ENCODE measurements at regions not wholly inside any gene's neighbourhood (a gene's known extent, or its start where the extent isn't known, plus 50 kb on each side); places are given as distances from the start of the nearest gene placed in this dataset.

DNA sequence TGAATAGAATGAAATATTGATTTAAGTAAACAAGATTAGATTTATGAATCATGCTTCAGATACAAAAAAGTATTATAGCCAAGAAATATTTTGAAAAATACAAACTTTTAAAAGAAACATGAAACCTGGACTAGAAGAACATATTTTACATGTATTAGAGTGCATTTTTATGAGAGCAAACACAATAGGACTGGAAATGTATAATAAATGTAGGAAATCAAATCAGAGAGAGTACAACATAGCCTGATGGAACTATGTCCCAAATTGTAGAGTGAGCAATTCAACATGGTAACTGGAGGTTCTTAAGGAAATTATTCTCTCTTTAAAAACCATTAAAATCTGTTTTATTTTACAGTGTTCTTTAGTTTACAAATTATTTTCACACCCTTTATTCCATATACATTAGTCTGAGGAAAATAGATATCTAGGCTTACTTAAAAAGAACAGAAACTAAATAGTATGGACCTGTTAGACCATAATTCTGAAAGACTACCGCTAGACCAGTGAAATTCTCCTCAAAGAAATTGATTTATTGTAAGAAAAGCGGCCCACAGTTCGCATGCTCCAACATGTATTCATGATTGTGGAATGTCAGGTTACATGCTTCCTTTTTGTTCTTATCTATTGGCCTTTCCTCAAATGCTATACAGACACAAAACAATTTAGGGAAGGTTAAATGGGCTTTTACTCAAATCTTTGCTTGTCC, 1526.5 kb upstream of the SLC10A2 start:
- Histone ChIP-seq H3K27ac (ENCODE audit: low read depth, low read length) (no peak overlapping the region), H3K23ac (ENCODE audit: insufficient read length) (no peak overlapping the region), H3K79me2 (ENCODE audit: control insufficient read depth in 1 of 2, insufficient read depth in 2 of 2, low read length in 2 of 2) (no peaks in the 10 kb centered on the region), H3K9me3 (ENCODE audit: insufficient read depth in 2 of 2, low read depth in 1 of 2, low read length in 1 of 2) (no peaks in the 10 kb centered on the region), H4K91ac (replicated peaks; ENCODE audit: insufficient read length, low read length) (no peak overlapping the region), H3K27me3 (replicated peaks in 1 of 4; ENCODE audit: control insufficient read depth in 3 of 4, extremely low read depth in 1 of 4, insufficient read depth in 3 of 4, low read length in 3 of 4) (no peaks in the 10 kb centered on the region), H3K56ac (replicated peaks; ENCODE audit: insufficient read length, low read depth, low read length) (no peak overlapping the region), H2AFZ (ENCODE audit: low read length) (no peak overlapping the region), H3K14ac (ENCODE audit: insufficient read length) (no peak overlapping the region), H2AK5ac (ENCODE audit: low read depth, low read length) (no peak overlapping the region), H4K5ac (ENCODE audit: insufficient read length, low read depth, low read length) (no peak overlapping the region), H4K8ac (ENCODE audit: extremely low read depth, insufficient read depth, low read length) (no peak overlapping the region), H3K9ac (replicated peaks in 1 of 4; ENCODE audit: extremely low read depth in 1 of 4, low read depth in 3 of 4, low read length in 3 of 4) (no peak overlapping the region), H2BK120ac (replicated peaks; ENCODE audit: low read depth, low read length) (no peak overlapping the region), H3K23me2 (ENCODE audit: low read depth, low read length) (no peaks in the 10 kb centered on the region), H2BK15ac (ENCODE audit: low read length) (no peak overlapping the region), H2BK20ac (ENCODE audit: low read length) (no peak overlapping the region), H2BK12ac (ENCODE audit: low read depth, low read length) (no peak overlapping the region), H3K4me3 (ENCODE audit: extremely low read depth in 1 of 4, insufficient read depth in 2 of 4, low read depth in 3 of 4, low read length in 4 of 4) (no peak overlapping the region), H2BK5ac (ENCODE audit: low read depth, low read length) (no peak overlapping the region), H3K4me2 (ENCODE audit: insufficient read depth in 1 of 2, low read depth in 2 of 2, low read length in 2 of 2) (no peak overlapping the region), H3K4ac (replicated peaks; ENCODE audit: insufficient read length, low read depth, low read length) (no peak overlapping the region), H4K20me1 (replicated peaks in 1 of 2; ENCODE audit: control insufficient read depth in 1 of 2, insufficient read depth in 2 of 2, low read length in 2 of 2) (no peaks in the 10 kb centered on the region), H3K18ac (ENCODE audit: extremely low read depth, low read length) (no peak overlapping the region), H3K4me1 (replicated peaks in 1 of 4; ENCODE audit: control insufficient read depth in 3 of 4, insufficient read depth in 4 of 4, low read length in 3 of 4) (no peaks in the 10 kb centered on the region), H3K79me1 (ENCODE audit: low read depth, low read length) (no peaks in the 10 kb centered on the region), H3K36me3 (ENCODE audit: control insufficient read depth in 2 of 4, insufficient read depth in 4 of 4, low read length in 3 of 4) (no peaks in the 10 kb centered on the region)
- TF ChIP-seq EZH2 (IDR thresholded peaks at IDR 0.05; ENCODE audit: low read depth, low read length, severe bottlenecking) = no peak
- TF ChIP-seq JUND (IDR thresholded peaks at IDR 0.05; ENCODE audit: low read length) = no peak
- no peak for TF ChIP-seq RAD21 (IDR thresholded peaks at IDR 0.05 in 1 of 2, conservative IDR thresholded peaks at IDR 0.05 in 1 of 2; ENCODE audit: low read depth in 2 of 2, low read length in 2 of 2)
- TF ChIP-seq HDAC2 (IDR thresholded peaks at IDR 0.05; ENCODE audit: borderline replicate concordance in 1 of 2, low read depth in 2 of 2, low read length in 2 of 2) = no peak
- TF ChIP-seq SRF (IDR thresholded peaks at IDR 0.05; ENCODE audit: low read depth, low read length) = no peak
- TF ChIP-seq POLR2AphosphoS5 (IDR thresholded peaks at IDR 0.05; ENCODE audit: low read depth, low read length) = no peak
- no peak for TF ChIP-seq POU5F1 (IDR thresholded peaks at IDR 0.05; ENCODE audit: low read depth, low read length)
- no peak for TF ChIP-seq ASH2L (IDR thresholded peaks at IDR 0.05; ENCODE audit: low read length)
- TF ChIP-seq SP2 (IDR thresholded peaks at IDR 0.05; ENCODE audit: low read length) = no peak
- WGBS, 2 experiments (ENCODE audit: extremely low coverage in 1 of 2, insufficient coverage in 1 of 2, insufficient read length in 1 of 2, insufficient replicate concordance in 2 of 2, low coverage in 1 of 2, low lambda C conversion rate in 2 of 2, missing lambda C conversion rate in 1 of 2) = 94% methylated on average over 3 of the region's 3 CpGs; no CpG with 5 or more reads in 1 of the 2 experiments
- no peak for DNase-seq (ENCODE audit: low read depth in 1 of 2, low spot score in 2 of 2)
- ChIA-PET POLR2A (ENCODE audit: partially characterized antibody) (no interaction called here), CTCF (ENCODE audit: partially characterized antibody) (no interaction called here)
- no peak for FAIRE-seq
